ENCODE measurements at regions not wholly inside any gene's neighbourhood (a gene's known extent, or its start where the extent isn't known, plus 50 kb on each side); places are given as distances from the start of the nearest gene placed in this dataset.

GRCh38 chr13:81446441-81446840 is 1105.5 kb upstream of the SPRY2 start:
- Histone ChIP-seq H3K36me3 (ENCODE audit: insufficient read depth, low read length) (no peaks in the 10 kb centered on the region), H3K79me2 (ENCODE audit: insufficient read depth, low read depth, low read length) (no peaks in the 10 kb centered on the region), H3K9me2 (ENCODE audit: insufficient read depth, low read length) (no peaks in the 10 kb centered on the region), H3K4me3 (ENCODE audit: low read depth, low read length, poor library complexity, severe bottlenecking) (no peak overlapping the region), H2AFZ (ENCODE audit: low read length) (no peak overlapping the region), H3K27ac (ENCODE audit: low read depth, low read length, poor library complexity, severe bottlenecking) (no peak overlapping the region), H3K4me2 (ENCODE audit: low read length) (no peak overlapping the region), H3K4me1 (ENCODE audit: insufficient read depth, low read length, poor library complexity, severe bottlenecking) (no peaks in the 10 kb centered on the region), H4K20me1 (ENCODE audit: insufficient read depth, low read length) (no peaks in the 10 kb centered on the region), H3K9me3 (ENCODE audit: low read length) (no peaks in the 10 kb centered on the region)
- TF ChIP-seq EZH2phosphoT487 (IDR thresholded peaks at IDR 0.05; ENCODE audit: borderline replicate concordance, low read depth, low read length), result no peak
- TF ChIP-seq, protein P1, sequence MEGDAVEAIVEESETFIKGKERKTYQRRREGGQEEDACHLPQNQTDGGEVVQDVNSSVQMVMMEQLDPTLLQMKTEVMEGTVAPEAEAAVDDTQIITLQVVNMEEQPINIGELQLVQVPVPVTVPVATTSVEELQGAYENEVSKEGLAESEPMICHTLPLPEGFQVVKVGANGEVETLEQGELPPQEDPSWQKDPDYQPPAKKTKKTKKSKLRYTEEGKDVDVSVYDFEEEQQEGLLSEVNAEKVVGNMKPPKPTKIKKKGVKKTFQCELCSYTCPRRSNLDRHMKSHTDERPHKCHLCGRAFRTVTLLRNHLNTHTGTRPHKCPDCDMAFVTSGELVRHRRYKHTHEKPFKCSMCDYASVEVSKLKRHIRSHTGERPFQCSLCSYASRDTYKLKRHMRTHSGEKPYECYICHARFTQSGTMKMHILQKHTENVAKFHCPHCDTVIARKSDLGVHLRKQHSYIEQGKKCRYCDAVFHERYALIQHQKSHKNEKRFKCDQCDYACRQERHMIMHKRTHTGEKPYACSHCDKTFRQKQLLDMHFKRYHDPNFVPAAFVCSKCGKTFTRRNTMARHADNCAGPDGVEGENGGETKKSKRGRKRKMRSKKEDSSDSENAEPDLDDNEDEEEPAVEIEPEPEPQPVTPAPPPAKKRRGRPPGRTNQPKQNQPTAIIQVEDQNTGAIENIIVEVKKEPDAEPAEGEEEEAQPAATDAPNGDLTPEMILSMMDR (conservative IDR thresholded peaks at IDR 0.05; ENCODE audit: low read length), result no peak
- POLR2A ChIA-PET, result no interaction called here
- CTCF ChIA-PET (ENCODE audit: unreplicated experiment), result no interaction called here
- no peak for DNase-seq (ENCODE audit: low spot score)
- intact Hi-C loops (cut with micrococcal nuclease; ENCODE audit: unreplicated experiment), result no loop called here
- no TSS peak for BruUV-seq (replicated peaks)

GRCh38 chr13:81442904-81443303 is 1102.0 kb upstream of the SPRY2 start:
- Histone ChIP-seq H3K36me3 (ENCODE audit: insufficient read depth, low read length) (no peaks in the 10 kb centered on the region), H3K9me3 (ENCODE audit: low read length) (no peaks in the 10 kb centered on the region), H3K4me3 (ENCODE audit: low read depth, low read length, poor library complexity, severe bottlenecking) (no peak overlapping the region), H3K27ac (ENCODE audit: low read depth, low read length, poor library complexity, severe bottlenecking) (no peak overlapping the region), H3K9me2 (ENCODE audit: insufficient read depth, low read length) (no peaks in the 10 kb centered on the region), H3K79me2 (ENCODE audit: insufficient read depth, low read depth, low read length) (no peaks in the 10 kb centered on the region), H2AFZ (ENCODE audit: low read length) (no peak overlapping the region), H3K4me2 (ENCODE audit: low read length) (no peak overlapping the region), H3K4me1 (ENCODE audit: insufficient read depth, low read length, poor library complexity, severe bottlenecking) (no peaks in the 10 kb centered on the region), H4K20me1 (ENCODE audit: insufficient read depth, low read length) (no peaks in the 10 kb centered on the region)
- BruUV-seq (replicated peaks), result no TSS peak
- POLR2A ChIA-PET, result no interaction called here
- intact Hi-C loops (cut with micrococcal nuclease; ENCODE audit: unreplicated experiment), result no loop called here
- no peak for DNase-seq (ENCODE audit: low spot score)
- CTCF ChIA-PET (ENCODE audit: unreplicated experiment), result no interaction called here
- TF ChIP-seq, protein P1 (conservative IDR thresholded peaks at IDR 0.05; ENCODE audit: low read length), result no peak

DNA sequence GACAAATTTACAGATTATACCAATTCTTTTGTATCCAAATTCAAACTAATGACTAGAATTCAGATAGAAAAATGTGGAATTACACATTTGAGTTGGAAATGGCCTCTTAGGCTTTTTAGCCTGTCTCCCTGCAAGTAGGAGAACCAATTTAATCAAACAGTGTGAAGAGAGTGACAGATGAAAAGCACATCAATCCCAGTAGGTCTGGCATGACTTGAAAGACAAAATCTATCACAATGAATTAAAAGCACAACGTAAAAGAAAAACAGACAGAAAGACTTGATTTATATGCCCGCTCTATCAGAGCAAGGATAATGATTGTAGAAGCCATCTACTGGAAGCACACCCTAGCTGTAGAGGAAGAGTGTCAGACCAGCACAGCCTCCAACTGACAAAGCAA is 1084.4 kb upstream of the SPRY2 start:
- no peak overlapping the region for H3K4me2 ChIP-seq (ENCODE audit: low read length)
- no peaks in the 10 kb centered on the region for H3K36me3 ChIP-seq (ENCODE audit: insufficient read depth, low read length)
- no peak for DNase-seq (ENCODE audit: low spot score)
- no peaks in the 10 kb centered on the region for H3K9me3 ChIP-seq (ENCODE audit: low read length)
- H3K9me2 ChIP-seq (ENCODE audit: insufficient read depth, low read length), result no peaks in the 10 kb centered on the region
- H3K4me3 ChIP-seq (ENCODE audit: low read depth, low read length, poor library complexity, severe bottlenecking), result no peak overlapping the region
- H3K79me2 ChIP-seq (ENCODE audit: insufficient read depth, low read depth, low read length), result no peaks in the 10 kb centered on the region
- ChIA-PET CTCF (ENCODE audit: unreplicated experiment) (no interaction called here), POLR2A (no interaction called here)
- H4K20me1 ChIP-seq (ENCODE audit: insufficient read depth, low read length), result no peaks in the 10 kb centered on the region
- no peak overlapping the region for H2AFZ ChIP-seq (ENCODE audit: low read length)
- no peaks in the 10 kb centered on the region for H3K4me1 ChIP-seq (ENCODE audit: insufficient read depth, low read length, poor library complexity, severe bottlenecking)
- no peak overlapping the region for H3K27ac ChIP-seq (ENCODE audit: low read depth, low read length, poor library complexity, severe bottlenecking)
- intact Hi-C loops (cut with micrococcal nuclease; ENCODE audit: unreplicated experiment), result no loop called here
- BruUV-seq (replicated peaks), result no TSS peak
- no peak for TF ChIP-seq EZH2phosphoT487 (IDR thresholded peaks at IDR 0.05; ENCODE audit: borderline replicate concordance, low read depth, low read length)
- TF ChIP-seq, protein P1 (conservative IDR thresholded peaks at IDR 0.05; ENCODE audit: low read length), result no peak
